Stimulated activated CD4-positive, alpha-beta T cell treated with anti-CD3 and anti-CD28 coated beads, Interleukin-15, amount 100 ng/mL, for 48 hours (primary cell): ENCODE measurements at regions not wholly inside any gene's neighbourhood (a gene's known extent, or its start where the extent isn't known, plus 50 kb on each side); places are given as distances from the start of the nearest gene placed in this dataset.
"Not testable (repeated sequence)": the region's sequence is repeated elsewhere in the genome, so short reads cannot be mapped to it uniquely, and the experiment has no call there.

Experiments
- DNase-seq, 2 donors: peaks; one replicate each; pipeline ENCODE4 v3.0.0-alpha.2; 2020; ENCODE audit warnings: low read depth in 2 of 2

DNA sequence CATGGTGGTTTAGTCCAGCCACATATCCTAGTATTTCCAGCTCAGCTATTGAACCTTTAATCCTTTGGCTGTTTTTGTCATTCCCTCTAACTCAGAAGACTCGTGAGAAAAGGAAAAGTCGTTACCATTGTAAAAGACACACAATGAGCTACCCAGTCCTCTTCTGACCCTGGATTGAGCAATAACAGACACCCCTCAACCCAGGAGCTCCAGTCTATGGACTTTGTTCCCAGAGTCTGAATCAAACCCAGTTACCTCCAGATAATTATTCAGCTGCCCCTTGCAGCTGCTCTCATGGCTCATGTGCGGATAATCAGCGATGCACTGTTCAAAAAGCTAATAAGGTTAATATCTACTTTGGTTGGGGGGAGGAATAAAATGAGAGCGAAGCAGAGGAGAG is 402.4 kb downstream of the BTG1 start:
- DNase-seq, result no peak

DNA sequence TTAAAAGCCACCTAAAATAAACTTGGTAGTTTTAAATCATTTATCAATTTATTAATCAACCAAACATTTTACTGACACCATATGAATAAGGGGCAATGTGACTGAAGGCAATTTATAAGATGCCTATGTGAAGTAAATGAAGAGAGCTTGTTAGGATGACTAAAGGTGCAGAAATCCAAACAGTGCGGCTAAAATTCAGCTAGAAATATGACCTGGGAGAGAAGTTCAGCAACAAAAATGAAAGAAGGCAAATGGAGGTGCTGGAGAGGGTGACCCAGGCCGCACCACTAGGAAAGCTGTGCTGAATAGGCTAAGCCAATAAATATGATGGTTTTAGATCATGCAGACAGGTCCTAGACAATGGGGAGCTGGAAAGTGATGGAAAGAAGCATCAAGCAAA is 403.7 kb downstream of the BTG1 start:
- no peak for DNase-seq

GRCh38 chr12:91733846-91734245 is 411.8 kb downstream of the BTG1 start:
- not testable (repeated sequence) for DNase-seq

DNA sequence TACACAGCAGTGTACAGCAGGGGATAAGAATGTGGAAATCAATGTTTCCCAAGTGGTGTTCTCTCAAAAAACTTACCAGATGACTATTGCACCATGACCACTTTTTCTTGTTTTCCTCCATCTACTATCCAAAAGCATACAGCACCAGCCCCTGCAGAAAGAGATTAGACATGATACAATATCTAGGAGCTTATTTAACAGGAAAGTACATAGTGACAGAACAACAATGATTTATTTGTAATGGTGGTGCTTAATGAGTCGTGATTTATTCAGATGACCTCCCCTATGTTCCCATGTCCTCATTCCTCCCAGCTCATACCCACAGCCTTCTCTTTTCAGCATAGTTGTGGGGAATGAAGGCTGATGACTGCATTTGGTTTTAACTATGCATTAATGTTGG is 413.6 kb downstream of the BTG1 start:
- no peak for DNase-seq

DNA sequence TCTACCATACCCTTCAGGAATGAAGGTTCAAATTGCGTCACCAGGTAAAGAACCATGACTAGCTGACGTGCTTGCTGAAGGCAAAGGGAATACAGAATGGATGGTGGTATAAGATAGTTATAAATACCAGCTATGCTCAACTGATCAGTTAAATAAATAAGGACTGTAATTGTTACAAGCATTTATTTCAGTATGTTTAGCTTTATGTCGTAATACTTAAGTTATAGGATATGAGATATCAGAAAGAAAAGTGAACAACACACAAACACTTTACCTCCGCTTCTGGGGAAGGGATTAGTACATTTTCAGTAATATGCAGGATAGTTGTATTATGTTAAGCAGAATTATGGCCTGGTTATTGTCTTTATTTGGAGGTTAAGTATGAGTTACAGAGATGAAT is 416.1 kb downstream of the BTG1 start:
- DNase-seq, result no peak

DNA sequence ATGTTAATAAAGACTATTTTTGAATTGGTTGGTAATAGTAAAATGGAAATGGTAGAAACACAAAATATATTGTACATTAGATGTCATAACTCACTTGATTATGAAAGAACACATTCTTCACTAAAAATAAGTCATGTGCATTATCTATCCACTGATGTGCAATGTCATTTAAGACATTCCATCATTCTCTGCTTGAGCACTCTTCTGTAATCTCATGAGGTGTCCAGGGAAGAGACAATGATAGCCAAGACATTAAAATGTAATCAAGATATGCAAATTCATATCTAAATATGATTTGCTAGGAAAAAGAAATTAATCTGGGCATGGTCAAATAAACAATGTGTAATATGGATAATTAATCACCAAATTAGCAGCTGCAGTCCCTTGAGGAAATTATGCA is 422.5 kb downstream of the BTG1 start:
- DNase-seq, result no peak

DNA sequence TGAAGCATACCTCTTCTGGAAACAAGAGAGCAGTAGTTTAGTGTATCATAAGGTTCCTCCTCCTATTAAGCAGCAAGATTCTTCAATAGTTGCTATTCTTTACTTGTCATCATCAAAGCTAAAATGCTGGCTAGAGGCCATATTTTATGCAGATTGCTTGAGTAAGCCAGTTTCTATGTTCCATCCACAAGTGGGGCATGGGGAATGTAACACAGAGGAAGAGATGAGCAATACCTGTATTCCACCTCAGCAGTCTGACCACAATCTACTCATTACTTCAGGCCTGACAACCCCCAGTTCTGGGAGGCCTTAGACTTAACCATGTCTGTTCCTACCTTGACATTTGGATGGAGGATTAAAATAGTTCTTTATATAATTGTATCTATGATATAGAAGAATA is 423.6 kb downstream of the BTG1 start:
- peak; percentile 9 to 19 for DNase-seq

- no peak for DNase-seq
Measured at GRCh38 chr12:91721023-91721422, 424.6 kb downstream of the BTG1 start.

GRCh38 chr12:91718326-91718725 is 427.3 kb downstream of the BTG1 start:
- DNase-seq, result no peak

DNA sequence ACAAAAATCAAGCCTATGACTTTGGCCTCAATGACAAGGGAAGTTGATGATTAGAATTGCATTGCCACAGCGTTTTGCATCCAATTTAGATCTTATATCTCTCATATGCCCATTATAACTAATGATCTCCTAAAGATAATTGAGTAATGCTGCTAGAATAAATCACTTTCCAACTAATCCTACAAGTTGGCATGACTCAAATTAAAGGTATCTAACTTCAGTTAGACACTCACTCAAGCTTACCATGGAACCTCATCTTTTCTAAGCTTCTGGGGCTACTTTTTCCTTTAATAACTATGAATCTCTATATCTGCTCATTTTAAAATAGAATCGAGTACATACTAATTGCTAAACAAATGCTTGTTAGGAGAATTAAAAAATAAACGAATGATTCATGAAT is 427.8 kb downstream of the BTG1 start:
- no peak for DNase-seq

GRCh38 chr12:91711925-91712324 is 433.7 kb downstream of the BTG1 start:
- DNase-seq, result not testable (repeated sequence)

- no peak for DNase-seq
Measured at GRCh38 chr12:91706466-91706865, 439.2 kb downstream of the BTG1 start.

DNA sequence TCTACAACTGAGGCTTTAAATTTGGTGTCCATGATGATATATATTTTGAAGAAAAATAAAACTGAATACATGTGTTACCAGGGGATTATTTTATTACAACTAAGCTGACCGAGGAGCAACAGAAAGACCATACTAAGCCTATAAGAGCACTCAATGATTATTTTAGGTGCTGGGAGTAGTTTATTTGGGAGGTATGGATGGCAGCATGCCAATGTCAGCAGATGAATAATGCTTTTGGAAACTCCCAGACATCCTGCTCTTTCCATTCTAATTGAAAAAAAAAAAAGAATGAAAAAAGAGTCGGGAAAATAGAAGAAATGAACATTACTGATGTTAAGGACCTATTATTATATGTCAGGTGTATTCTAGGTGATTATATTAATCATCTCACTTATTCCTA is 441.2 kb downstream of the BTG1 start:
- no peak for DNase-seq

- no peak for DNase-seq
Measured at GRCh38 chr12:91703491-91704283, 442.0 kb downstream of the BTG1 start.

- no peak for DNase-seq
Measured at GRCh38 chr12:91702843-91703425, 442.7 kb downstream of the BTG1 start.

- no peak for DNase-seq
Measured at GRCh38 chr12:91695964-91696363, 449.7 kb downstream of the BTG1 start.

DNA sequence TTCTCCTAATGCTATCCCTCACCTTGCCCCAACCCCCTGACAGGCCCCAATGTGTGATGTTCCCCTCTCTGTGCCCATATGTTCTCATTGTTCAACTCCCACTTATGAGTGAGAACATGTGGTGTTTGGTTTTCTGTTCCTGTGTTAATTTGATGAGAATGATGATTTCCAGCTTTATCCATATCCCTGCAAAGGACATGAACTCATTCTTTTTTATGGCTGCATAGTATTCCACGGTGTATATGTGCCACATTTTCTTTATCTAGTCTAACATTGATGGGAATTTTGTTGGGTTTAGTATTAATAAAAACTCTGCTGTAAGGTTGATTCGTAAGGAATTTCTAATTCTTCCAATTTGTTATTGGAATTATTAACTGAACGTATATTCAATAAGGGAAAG is 450.2 kb downstream of the BTG1 start:
- DNase-seq, result not testable (repeated sequence)

GRCh38 chr12:91690531-91690930 is 455.1 kb downstream of the BTG1 start:
- DNase-seq, result no peak

DNA sequence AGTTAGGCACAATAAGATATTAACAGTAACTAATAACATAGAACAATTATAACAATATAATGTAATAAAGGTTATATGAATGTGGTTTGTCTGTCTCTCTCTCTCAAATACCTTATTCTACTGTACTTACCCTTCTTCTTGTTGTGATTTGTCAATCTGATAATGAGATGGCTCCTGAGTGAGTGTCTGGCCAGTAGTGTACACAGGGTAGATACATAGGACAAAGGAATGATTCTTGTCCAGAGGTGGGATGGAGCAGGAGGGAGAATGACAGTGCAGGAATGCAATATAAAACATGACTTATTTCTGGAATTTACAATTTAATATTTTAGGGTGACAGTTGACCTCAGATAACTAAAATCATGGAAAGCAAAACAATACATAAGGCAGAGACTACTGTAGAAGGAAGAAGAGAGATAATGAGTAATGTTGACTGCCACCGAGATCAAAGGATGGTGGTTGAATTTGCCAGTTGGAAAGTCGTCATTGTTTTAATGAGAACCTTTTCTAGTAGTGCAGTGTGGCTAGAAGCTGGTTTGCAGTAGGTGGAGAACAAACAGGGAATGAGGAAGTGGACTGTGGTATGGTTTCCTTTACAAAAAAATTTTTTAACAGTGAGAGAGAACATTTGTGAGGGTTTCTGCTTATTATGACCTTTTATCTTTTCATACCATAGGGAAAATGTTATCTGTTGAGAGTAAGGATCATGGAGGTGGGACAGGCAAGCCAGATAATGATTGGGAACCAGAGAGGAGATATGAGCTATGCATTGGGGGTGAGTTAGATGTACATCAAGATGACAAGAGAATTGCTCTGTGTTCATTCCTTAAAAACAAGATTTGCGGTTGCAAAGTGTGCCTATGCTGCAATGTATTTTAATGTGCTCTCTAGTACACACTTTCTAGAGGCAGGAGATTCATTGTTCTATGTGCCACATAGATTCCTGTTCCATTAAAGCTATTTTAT is 458.3 kb downstream of the BTG1 start:
- no peak for DNase-seq

DNA sequence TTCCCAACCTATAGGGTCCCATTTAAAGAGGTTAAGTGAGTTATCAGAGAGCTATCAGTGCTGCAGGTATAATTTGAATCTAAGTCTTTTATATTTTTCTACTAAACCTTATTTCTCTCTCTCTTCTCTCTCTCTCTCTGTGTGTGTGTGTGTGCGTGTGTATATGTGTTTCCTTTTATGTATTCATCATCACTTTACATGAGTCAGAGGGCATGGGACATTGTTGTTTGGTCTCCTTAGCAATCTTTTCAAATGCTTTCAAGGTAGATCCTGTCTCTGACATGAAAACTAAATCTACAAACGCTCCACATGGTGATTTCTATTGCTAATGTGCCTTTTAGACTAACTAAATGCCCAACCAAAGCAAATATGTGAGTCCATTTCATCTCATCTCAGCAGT is 459.7 kb downstream of the BTG1 start:
- DNase-seq, result no peak

GRCh38 chr12:91681751-91682150 is 463.9 kb downstream of the BTG1 start:
- no peak for DNase-seq

- DNase-seq, result no peak
Measured at GRCh38 chr12:91680864-91681263, 464.8 kb downstream of the BTG1 start.

DNA sequence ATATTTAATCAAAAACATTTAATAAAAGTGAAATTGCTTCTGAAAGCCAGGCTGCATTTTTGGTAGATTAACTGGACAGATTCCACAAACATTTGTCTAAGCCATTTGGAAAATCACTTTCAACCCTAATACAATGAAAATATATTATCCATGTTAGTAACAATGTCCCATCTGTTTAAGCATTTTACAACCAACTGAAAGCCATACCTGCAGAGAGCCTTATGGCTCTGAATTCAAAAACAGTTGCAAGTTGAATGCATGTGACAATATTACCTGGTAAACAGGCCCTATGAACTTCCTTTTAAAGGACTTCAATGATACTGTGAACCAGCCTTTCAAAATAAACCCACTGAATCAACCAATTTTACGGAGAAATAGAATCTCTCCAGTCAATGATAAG is 468.1 kb downstream of the BTG1 start:
- no peak for DNase-seq
